GM12872 (cell line): ENCODE measurements at regions not wholly inside any gene's neighbourhood (a gene's known extent, or its start where the extent isn't known, plus 50 kb on each side); places are given as distances from the start of the nearest gene placed in this dataset.

Experiments used
- CTCF ChIP-seq: IDR thresholded peaks from 3 replicates; pipeline ENCODE4 v1.5.1; 2011; ENCODE audit warnings: low read depth, mild to moderate bottlenecking, low read length, moderate library complexity; ENCODE audit not compliant: insufficient read depth

- no peak for TF ChIP-seq CTCF
Measured at GRCh38 chr3:170766823-170767575, 103.0 kb downstream of the RPL22L1 start.

- TF ChIP-seq CTCF, result no peak
Measured at GRCh38 chr3:170766253-170766652, 103.7 kb downstream of the RPL22L1 start.

GRCh38 chr3:170765419-170766078 is 104.4 kb downstream of the RPL22L1 start:
- no peak for TF ChIP-seq CTCF

- TF ChIP-seq CTCF, result no peak
Measured at GRCh38 chr3:170764017-170764416, 106.0 kb downstream of the RPL22L1 start.

GRCh38 chr3:170762064-170762463 is 107.9 kb downstream of the RPL22L1 start:
- no peak for TF ChIP-seq CTCF

- TF ChIP-seq CTCF, result no peak
Measured at GRCh38 chr3:170761103-170761502, 108.9 kb downstream of the RPL22L1 start.

- no peak for TF ChIP-seq CTCF
Measured at GRCh38 chr3:170760174-170760526, 109.8 kb downstream of the RPL22L1 start.
